ENCODE measurements at regions not wholly inside any gene's neighbourhood (a gene's known extent, or its start where the extent isn't known, plus 50 kb on each side); places are given as distances from the start of the nearest gene placed in this dataset.
"Not testable (repeated sequence)": the region's sequence is repeated elsewhere in the genome, so short reads cannot be mapped to it uniquely, and the experiment has no call there.

- DNase-seq (ENCODE audit: low spot score), result no peak
- no peak for ATAC-seq
These were observed 175.9 kb upstream of the SNX2 start for GRCh38 chr5:122599000-122599399.

- DNase-seq (ENCODE audit: low spot score), result no peak
- ATAC-seq, result no peak
These were observed 174.0 kb upstream of the SNX2 start for GRCh38 chr5:122600924-122601323.

GRCh38 chr5:122602700-122603099, 172.2 kb upstream of the SNX2 start:
- ATAC-seq, result no peak
- DNase-seq (ENCODE audit: low spot score), result no peak

- DNase-seq (ENCODE audit: low spot score) (no peak), ATAC-seq (no peak)
These were observed 169.6 kb upstream of the SNX2 start for GRCh38 chr5:122605236-122605635.

GRCh38 chr5:122607818-122608217, 167.1 kb upstream of the SNX2 start:
- no peak for ATAC-seq

GRCh38 chr5:122608222-122608621, 166.7 kb upstream of the SNX2 start:
- ATAC-seq (no peak), DNase-seq (ENCODE audit: low spot score) (no peak)

More at GRCh38 chr5:122607818-122608217, 167.1 kb upstream of the SNX2 start:
- DNase-seq (ENCODE audit: low spot score), result no peak

- ATAC-seq (no peak), DNase-seq (ENCODE audit: low spot score) (no peak)
These were observed 163.5 kb upstream of the SNX2 start for GRCh38 chr5:122611406-122611805.

- DNase-seq (ENCODE audit: low spot score) (no peak), ATAC-seq (no peak)
These were observed 162.0 kb upstream of the SNX2 start for GRCh38 chr5:122612901-122613300.

- no peak for DNase-seq (ENCODE audit: low spot score)
- ATAC-seq, result no peak
These were observed 159.7 kb upstream of the SNX2 start for GRCh38 chr5:122615146-122615545.

GRCh38 chr5:122615832-122616231, 159.0 kb upstream of the SNX2 start:
- no peak for ATAC-seq
- DNase-seq (ENCODE audit: low spot score), result no peak

GRCh38 chr5:122618046-122618445, 156.8 kb upstream of the SNX2 start:
- not testable (repeated sequence) for ATAC-seq; DNase-seq (ENCODE audit: low spot score)

- not testable (repeated sequence) for ATAC-seq; DNase-seq (ENCODE audit: low spot score)
These were observed 154.1 kb upstream of the SNX2 start for GRCh38 chr5:122620768-122621167.

GRCh38 chr5:122628714-122629113, 146.2 kb upstream of the SNX2 start:
- not testable (repeated sequence) for DNase-seq (ENCODE audit: low spot score); ATAC-seq

- ATAC-seq, result no peak
- no peak for DNase-seq (ENCODE audit: low spot score)
These were observed 145.7 kb upstream of the SNX2 start for GRCh38 chr5:122629121-122629677.

GRCh38 chr5:122638581-122638980, 136.3 kb upstream of the SNX2 start:
- ATAC-seq (no peak), DNase-seq (ENCODE audit: low spot score) (no peak)

- DNase-seq (ENCODE audit: low spot score) (no peak), ATAC-seq (no peak)
These were observed 135.8 kb upstream of the SNX2 start for GRCh38 chr5:122639033-122639432.

GRCh38 chr5:122639864-122640263, 135.0 kb upstream of the SNX2 start:
- ATAC-seq (no peak), DNase-seq (ENCODE audit: low spot score) (no peak)

- no peak for DNase-seq (ENCODE audit: low spot score)
- ATAC-seq, result no peak
These were observed 125.8 kb upstream of the SNX2 start for GRCh38 chr5:122649080-122649479.

- no peak for ATAC-seq
- DNase-seq (ENCODE audit: low spot score), result no peak
These were observed 121.5 kb upstream of the SNX2 start for GRCh38 chr5:122653087-122654017.

GRCh38 chr5:122656160-122656559, 118.7 kb upstream of the SNX2 start:
- ATAC-seq, result no peak
- DNase-seq (ENCODE audit: low spot score), result no peak

- DNase-seq (ENCODE audit: low spot score) (no peak), ATAC-seq (no peak)
These were observed 118.3 kb upstream of the SNX2 start for GRCh38 chr5:122656577-122656976.

- ATAC-seq (no peak), DNase-seq (ENCODE audit: low spot score) (no peak)
These were observed 113.2 kb upstream of the SNX2 start for GRCh38 chr5:122661496-122662180.

Measured in left lobe of liver (tissue), 2 donors.